ENCODE measurements at regions not wholly inside any gene's neighbourhood (a gene's known extent, or its start where the extent isn't known, plus 50 kb on each side); places are given as distances from the start of the nearest gene placed in this dataset.

DNA sequence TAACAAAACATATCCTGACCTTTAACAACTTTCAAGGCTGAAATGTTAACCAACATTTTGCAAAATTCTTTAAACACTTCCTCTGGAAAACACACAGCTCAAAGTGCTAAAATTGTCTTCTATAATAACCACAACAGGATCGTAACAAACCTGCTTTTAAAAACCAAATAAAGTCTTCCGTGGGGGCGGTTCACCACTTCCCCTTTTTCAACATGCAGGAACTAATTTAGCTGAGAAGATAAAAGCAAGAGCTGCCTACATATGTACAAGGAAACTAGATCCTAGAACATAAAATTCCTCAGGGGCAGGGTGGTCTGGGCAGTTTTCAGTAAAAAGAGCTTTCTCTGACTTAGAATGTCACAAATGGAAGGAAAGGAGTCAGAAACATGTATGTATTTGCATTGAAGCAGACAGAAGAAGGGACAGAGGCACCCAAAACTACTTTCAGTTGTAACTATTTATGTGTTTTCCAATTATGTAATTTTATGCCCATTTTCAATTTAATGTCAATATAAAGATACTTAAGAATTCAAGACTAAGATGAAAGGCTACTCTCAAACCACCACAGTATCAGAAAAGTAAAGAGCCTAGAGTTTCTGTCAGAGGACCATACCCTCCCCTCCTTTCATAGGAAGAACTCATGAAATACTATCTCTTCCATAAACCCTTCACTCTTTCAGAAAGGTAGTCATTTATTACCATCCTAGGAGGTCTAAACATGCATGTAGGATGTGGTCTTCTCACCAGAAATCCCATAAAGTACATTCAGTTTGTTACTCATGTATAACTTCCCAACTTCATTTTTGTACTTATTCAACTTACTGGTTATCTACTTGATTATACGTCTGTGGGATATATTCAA is 185.9 kb upstream of the RASA1 start:
- H3K9ac ChIP-seq (ENCODE audit: low read length): no peak overlapping the region
- no peak overlapping the region for H3K4me3 ChIP-seq (ENCODE audit: low read length)
- DNase-seq (ENCODE audit: low read depth): no peak
- H3K27me3 ChIP-seq (replicated peaks; ENCODE audit: control insufficient read depth, insufficient read depth, low read length): no peaks in the 10 kb centered on the region
- no peaks in the 10 kb centered on the region for H3K36me3 ChIP-seq (ENCODE audit: control insufficient read depth, insufficient read depth, low read length, severe bottlenecking)
- no peaks in the 10 kb centered on the region for H3K9me3 ChIP-seq (ENCODE audit: control insufficient read depth, low read length)
- no peaks in the 10 kb centered on the region for H3K4me1 ChIP-seq (ENCODE audit: control insufficient read depth, insufficient read depth, low read length)

GRCh38 chr5:87094347-87094746 is 173.3 kb upstream of the RASA1 start:
- Histone ChIP-seq H3K9me3 (ENCODE audit: control insufficient read depth, low read length) (no peaks in the 10 kb centered on the region), H3K4me1 (ENCODE audit: control insufficient read depth, insufficient read depth, low read length) (peaks cover 3% of the 10 kb centered on the region), H3K4me3 (ENCODE audit: low read length) (no peak overlapping the region), H3K27me3 (replicated peaks; ENCODE audit: control insufficient read depth, insufficient read depth, low read length) (no peaks in the 10 kb centered on the region), H3K9ac (ENCODE audit: low read length) (no peak overlapping the region), H3K36me3 (ENCODE audit: control insufficient read depth, insufficient read depth, low read length, severe bottlenecking) (no peaks in the 10 kb centered on the region)
- DNase-seq (ENCODE audit: low read depth): no peak

- H3K4me1 ChIP-seq (ENCODE audit: control insufficient read depth, insufficient read depth, low read length): peaks cover 3% of the 10 kb centered on the region
- no peaks in the 10 kb centered on the region for H3K27me3 ChIP-seq (replicated peaks; ENCODE audit: control insufficient read depth, insufficient read depth, low read length)
- no peak overlapping the region for H3K4me3 ChIP-seq (ENCODE audit: low read length)
- no peak overlapping the region for H3K9ac ChIP-seq (ENCODE audit: low read length)
- no peaks in the 10 kb centered on the region for H3K9me3 ChIP-seq (ENCODE audit: control insufficient read depth, low read length)
- no peaks in the 10 kb centered on the region for H3K36me3 ChIP-seq (ENCODE audit: control insufficient read depth, insufficient read depth, low read length, severe bottlenecking)
- no peak for DNase-seq (ENCODE audit: low read depth)
These were observed 172.8 kb upstream of the RASA1 start for GRCh38 chr5:87094833-87095232.

- H3K27me3 ChIP-seq (replicated peaks; ENCODE audit: control insufficient read depth, insufficient read depth, low read length): no peaks in the 10 kb centered on the region
These were observed 171.9 kb upstream of the RASA1 start for GRCh38 chr5:87095787-87096186.

DNA sequence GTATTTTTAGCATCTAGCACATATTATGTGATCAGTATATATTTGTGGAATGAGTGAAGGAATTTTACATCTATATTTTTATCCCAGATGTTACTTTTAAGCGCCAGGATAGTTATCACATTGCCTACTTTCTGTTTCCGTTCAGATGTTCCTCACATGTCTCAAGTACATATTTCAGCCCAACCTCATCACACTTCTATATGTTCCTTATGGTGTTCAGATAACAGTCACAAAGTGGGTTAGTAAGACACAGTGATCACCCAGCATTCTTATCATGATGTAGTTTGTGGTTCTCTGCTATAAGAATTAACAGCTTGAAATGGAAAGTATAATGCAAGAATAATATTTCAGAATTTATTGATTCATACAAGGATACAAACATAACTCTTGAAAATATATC is 170.0 kb upstream of the RASA1 start:
- H3K4me3 ChIP-seq (ENCODE audit: low read length): no peak overlapping the region
- no peak for DNase-seq (ENCODE audit: low read depth)
- no peaks in the 10 kb centered on the region for H3K9me3 ChIP-seq (ENCODE audit: control insufficient read depth, low read length)
- no peaks in the 10 kb centered on the region for H3K36me3 ChIP-seq (ENCODE audit: control insufficient read depth, insufficient read depth, low read length, severe bottlenecking)
- no peak overlapping the region for H3K9ac ChIP-seq (ENCODE audit: low read length)
- no peaks in the 10 kb centered on the region for H3K27me3 ChIP-seq (replicated peaks; ENCODE audit: control insufficient read depth, insufficient read depth, low read length)
- H3K4me1 ChIP-seq (ENCODE audit: control insufficient read depth, insufficient read depth, low read length): peaks cover 7% of the 10 kb centered on the region

More at GRCh38 chr5:87095787-87096186, 171.9 kb upstream of the RASA1 start:
- no peak overlapping the region for H3K4me3 ChIP-seq (ENCODE audit: low read length)
- H3K9ac ChIP-seq (ENCODE audit: low read length): no peak overlapping the region
- peaks cover 7% of the 10 kb centered on the region for H3K4me1 ChIP-seq (ENCODE audit: control insufficient read depth, insufficient read depth, low read length)
- DNase-seq (ENCODE audit: low read depth): no peak
- no peaks in the 10 kb centered on the region for H3K36me3 ChIP-seq (ENCODE audit: control insufficient read depth, insufficient read depth, low read length, severe bottlenecking)
- no peaks in the 10 kb centered on the region for H3K9me3 ChIP-seq (ENCODE audit: control insufficient read depth, low read length)

GRCh38 chr5:87099291-87099839 is 168.3 kb upstream of the RASA1 start:
- H3K9me3 ChIP-seq (ENCODE audit: control insufficient read depth, low read length): no peaks in the 10 kb centered on the region
- H3K27me3 ChIP-seq (replicated peaks; ENCODE audit: control insufficient read depth, insufficient read depth, low read length): no peaks in the 10 kb centered on the region
- no peak overlapping the region for H3K9ac ChIP-seq (ENCODE audit: low read length)
- H3K4me1 ChIP-seq (ENCODE audit: control insufficient read depth, insufficient read depth, low read length): peaks cover 7% of the 10 kb centered on the region
- no peak for DNase-seq (ENCODE audit: low read depth)
- H3K36me3 ChIP-seq (ENCODE audit: control insufficient read depth, insufficient read depth, low read length, severe bottlenecking): no peaks in the 10 kb centered on the region
- H3K4me3 ChIP-seq (ENCODE audit: low read length): no peak overlapping the region

GRCh38 chr5:87099968-87100367 is 167.7 kb upstream of the RASA1 start:
- no peak for DNase-seq (ENCODE audit: low read depth)
- Histone ChIP-seq H3K4me3 (ENCODE audit: low read length) (no peak overlapping the region), H3K27me3 (replicated peaks; ENCODE audit: control insufficient read depth, insufficient read depth, low read length) (no peaks in the 10 kb centered on the region), H3K4me1 (ENCODE audit: control insufficient read depth, insufficient read depth, low read length) (peaks cover 7% of the 10 kb centered on the region), H3K36me3 (ENCODE audit: control insufficient read depth, insufficient read depth, low read length, severe bottlenecking) (no peaks in the 10 kb centered on the region), H3K9me3 (ENCODE audit: control insufficient read depth, low read length) (no peaks in the 10 kb centered on the region), H3K9ac (ENCODE audit: low read length) (no peak overlapping the region)

- no peak for DNase-seq (ENCODE audit: low read depth)
- Histone ChIP-seq H3K27me3 (replicated peaks; ENCODE audit: control insufficient read depth, insufficient read depth, low read length) (no peaks in the 10 kb centered on the region), H3K9me3 (ENCODE audit: control insufficient read depth, low read length) (no peaks in the 10 kb centered on the region), H3K4me1 (ENCODE audit: control insufficient read depth, insufficient read depth, low read length) (peaks cover 7% of the 10 kb centered on the region), H3K36me3 (ENCODE audit: control insufficient read depth, insufficient read depth, low read length, severe bottlenecking) (no peaks in the 10 kb centered on the region), H3K4me3 (ENCODE audit: low read length) (no peak overlapping the region), H3K9ac (ENCODE audit: low read length) (no peak overlapping the region)
These were observed 166.4 kb upstream of the RASA1 start for GRCh38 chr5:87101321-87101720.

DNA sequence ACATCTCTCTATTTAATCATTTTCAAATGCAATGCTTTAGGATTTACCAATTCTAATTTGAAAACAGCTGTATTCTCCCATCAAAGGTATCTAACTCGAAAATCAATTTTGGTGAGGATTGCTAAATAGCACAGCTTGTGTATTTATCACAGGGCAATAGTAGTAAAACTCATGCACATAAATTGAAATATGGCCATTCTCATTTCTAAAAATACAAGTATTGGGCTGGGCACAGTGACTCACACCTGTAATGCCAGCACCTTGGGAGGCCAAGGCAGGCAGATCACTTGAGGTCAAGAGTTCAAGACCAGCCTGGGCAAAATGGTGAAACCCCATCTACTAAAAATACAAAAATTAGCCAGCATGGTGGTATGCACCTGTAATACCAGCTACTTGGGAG is 164.8 kb upstream of the RASA1 start:
- peaks cover 4% of the 10 kb centered on the region for H3K4me1 ChIP-seq (ENCODE audit: control insufficient read depth, insufficient read depth, low read length)
- no peak overlapping the region for H3K9ac ChIP-seq (ENCODE audit: low read length)
- H3K27me3 ChIP-seq (replicated peaks; ENCODE audit: control insufficient read depth, insufficient read depth, low read length): no peaks in the 10 kb centered on the region
- no peaks in the 10 kb centered on the region for H3K36me3 ChIP-seq (ENCODE audit: control insufficient read depth, insufficient read depth, low read length, severe bottlenecking)
- H3K9me3 ChIP-seq (ENCODE audit: control insufficient read depth, low read length): no peaks in the 10 kb centered on the region
- no peak overlapping the region for H3K4me3 ChIP-seq (ENCODE audit: low read length)
- no peak for DNase-seq (ENCODE audit: low read depth)

DNA sequence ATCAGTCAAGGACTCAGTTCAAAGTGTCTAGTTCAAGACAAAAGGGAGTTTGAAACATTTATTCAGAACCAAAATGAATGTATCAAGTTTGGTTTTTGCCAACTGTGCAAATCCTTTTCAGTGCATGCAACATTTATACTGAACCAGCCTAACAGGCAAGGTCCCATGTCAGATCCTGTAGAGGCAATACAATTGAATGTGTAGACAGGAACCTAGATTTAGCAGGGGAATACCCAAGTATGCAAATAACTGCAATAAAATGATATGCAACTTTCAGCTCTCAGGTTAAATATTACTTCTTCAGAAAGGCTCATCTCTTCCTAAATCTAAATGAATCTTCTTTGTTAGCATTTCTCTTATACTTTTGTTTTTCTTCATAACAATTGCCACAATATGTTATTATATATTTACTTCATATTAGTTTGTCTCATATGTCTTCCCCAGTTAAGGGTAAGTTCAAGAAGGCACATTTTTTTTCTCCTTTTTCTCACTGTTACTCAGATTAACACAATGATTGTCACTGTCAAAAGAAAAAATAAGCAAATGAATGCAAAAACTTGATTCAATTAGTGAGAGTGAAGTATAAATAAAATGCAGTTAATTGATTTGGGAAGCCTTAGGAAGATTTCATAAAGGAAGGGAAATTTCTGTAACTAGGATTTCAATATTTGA is 163.9 kb upstream of the RASA1 start:
- H3K36me3 ChIP-seq (ENCODE audit: control insufficient read depth, insufficient read depth, low read length, severe bottlenecking): no peaks in the 10 kb centered on the region
- no peak overlapping the region for H3K4me3 ChIP-seq (ENCODE audit: low read length)
- no peak overlapping the region for H3K9ac ChIP-seq (ENCODE audit: low read length)
- H3K27me3 ChIP-seq (replicated peaks; ENCODE audit: control insufficient read depth, insufficient read depth, low read length): no peaks in the 10 kb centered on the region
- no peak for DNase-seq (ENCODE audit: low read depth)
- H3K4me1 ChIP-seq (ENCODE audit: control insufficient read depth, insufficient read depth, low read length): peaks cover 4% of the 10 kb centered on the region
- no peaks in the 10 kb centered on the region for H3K9me3 ChIP-seq (ENCODE audit: control insufficient read depth, low read length)

- H3K9me3 ChIP-seq (ENCODE audit: control insufficient read depth, low read length): no peaks in the 10 kb centered on the region
- peaks cover 2% of the 10 kb centered on the region for H3K4me1 ChIP-seq (ENCODE audit: control insufficient read depth, insufficient read depth, low read length)
- H3K36me3 ChIP-seq (ENCODE audit: control insufficient read depth, insufficient read depth, low read length, severe bottlenecking): no peaks in the 10 kb centered on the region
- no peak overlapping the region for H3K9ac ChIP-seq (ENCODE audit: low read length)
- no peaks in the 10 kb centered on the region for H3K27me3 ChIP-seq (replicated peaks; ENCODE audit: control insufficient read depth, insufficient read depth, low read length)
- no peak for DNase-seq (ENCODE audit: low read depth)
- no peak overlapping the region for H3K4me3 ChIP-seq (ENCODE audit: low read length)
These were observed 162.1 kb upstream of the RASA1 start for GRCh38 chr5:87105577-87105976.

Data from adipocyte (in vitro differentiated cells).